GM23338 (cell line): ENCODE measurements at regions not wholly inside any gene's neighbourhood (a gene's known extent, or its start where the extent isn't known, plus 50 kb on each side); places are given as distances from the start of the nearest gene placed in this dataset.

Experiments used
- CREB1 ChIP-seq: fragments of 250-450 bp; sonication (Bioruptor Pico); IDR thresholded peaks from 2 replicates; pipeline ENCODE4 v1.5.0; 2020; ENCODE audit warnings: low read depth, mild to moderate bottlenecking, moderate library complexity
- CTCF ChIP-seq, 2 experiments: fragments of 200-600 bp in 1 of 2; sonication (generic) in 1 of 2; conservative IDR thresholded peaks; 2 replicates each; pipeline versions ENCODE4 v1.5.1 to v1.6.1; 2016 to 2017; ENCODE audit warnings: antibody characterized with exemption in 2 of 2, low read depth in 2 of 2, mild to moderate bottlenecking in 2 of 2, moderate library complexity in 1 of 2
- ETS1 ChIP-seq: IDR thresholded peaks from 2 replicates; pipeline ENCODE4 v1.6.1; 2016; ENCODE audit warnings: antibody characterized with exemption
- EZH2 ChIP-seq: fragments of 200-600 bp; sonication (generic); IDR thresholded peaks from one replicate; pipeline ENCODE4 v1.8.0; 2017; ENCODE audit warnings: antibody characterized with exemption, mild to moderate bottlenecking, low read depth; ENCODE audit not compliant: unreplicated experiment
- EZH2phosphoT487 ChIP-seq: fragments of 200-600 bp; sonication (generic); IDR thresholded peaks from one replicate; pipeline ENCODE4 v1.8.1; 2018; ENCODE audit warnings: antibody characterized with exemption; ENCODE audit not compliant: unreplicated experiment
- JUNB ChIP-seq: IDR thresholded peaks from one replicate; pipeline ENCODE4 v1.6.1; 2016; ENCODE audit warnings: antibody characterized with exemption; ENCODE audit not compliant: unreplicated experiment
- NANOG ChIP-seq: IDR thresholded peaks from 2 replicates; pipeline ENCODE4 v1.6.1; 2016; ENCODE audit warnings: antibody characterized with exemption, borderline replicate concordance
- POLR2AphosphoS5 ChIP-seq: IDR thresholded peaks from 2 replicates; pipeline ENCODE4 v1.6.1; 2016; ENCODE audit warnings: antibody characterized with exemption, low read depth
- REST ChIP-seq: IDR thresholded peaks from one replicate; pipeline ENCODE4 v1.6.1; 2018; ENCODE audit warnings: antibody characterized with exemption; ENCODE audit not compliant: unreplicated experiment
- STAT1 ChIP-seq: IDR thresholded peaks from one replicate; pipeline ENCODE4 v1.6.1; 2016; ENCODE audit warnings: antibody characterized with exemption; ENCODE audit not compliant: unreplicated experiment
- ZNF114 ChIP-seq: fragments of 250-450 bp; sonication (Bioruptor Pico); IDR thresholded peaks from 2 replicates; pipeline ENCODE4 v1.5.0; 2020; ENCODE audit warnings: mild to moderate bottlenecking, moderate library complexity
- ZNF331 ChIP-seq: fragments of 250-450 bp; sonication (Bioruptor Pico); IDR thresholded peaks from 2 replicates; pipeline ENCODE4 v1.5.0; 2020; ENCODE audit warnings: low read depth, mild to moderate bottlenecking, moderate library complexity
- ZNF462 ChIP-seq: fragments of 250-450 bp; sonication (Bioruptor Pico); IDR thresholded peaks from 2 replicates; pipeline ENCODE4 v1.5.0; 2020; ENCODE audit warnings: mild to moderate bottlenecking, moderate library complexity

GRCh38 chr10:78953799-78954297 lies 114.9 kb upstream of the ZMIZ1 start:
- no peak for TF ChIP-seq CTCF (conservative IDR thresholded peaks at IDR 0.05; ENCODE audit: low read depth in 2 of 2)
- TF ChIP-seq REST = no peak
- no peak for TF ChIP-seq STAT1
- TF ChIP-seq POLR2AphosphoS5 = no peak
- TF ChIP-seq EZH2phosphoT487 = no peak
- TF ChIP-seq EZH2 = no peak
- no peak for TF ChIP-seq CREB1 (CRISPR knock-in tag)
- TF ChIP-seq JUNB = no peak
- TF ChIP-seq ZNF114 (CRISPR knock-in tag) = no peak
- TF ChIP-seq ETS1 = no peak
- no peak for TF ChIP-seq ZNF331 (CRISPR knock-in tag)
- no peak for TF ChIP-seq ZNF462 (CRISPR knock-in tag)
- TF ChIP-seq NANOG = no peak
